Fibroblast of skin of left biceps (primary cell): ENCODE measurements at regions not wholly inside any gene's neighbourhood (a gene's known extent, or its start where the extent isn't known, plus 50 kb on each side); places are given as distances from the start of the nearest gene placed in this dataset.
"Not testable (repeated sequence)": the region's sequence is repeated elsewhere in the genome, so short reads cannot be mapped to it uniquely, and the experiment has no call there.

ENCODE experiments used
- DNase-seq, 2 experiments: peaks; one replicate each; pipeline ENCODE4 v3.0.0-alpha.2; 2013; ENCODE audit warnings: low read depth in 2 of 2

DNA sequence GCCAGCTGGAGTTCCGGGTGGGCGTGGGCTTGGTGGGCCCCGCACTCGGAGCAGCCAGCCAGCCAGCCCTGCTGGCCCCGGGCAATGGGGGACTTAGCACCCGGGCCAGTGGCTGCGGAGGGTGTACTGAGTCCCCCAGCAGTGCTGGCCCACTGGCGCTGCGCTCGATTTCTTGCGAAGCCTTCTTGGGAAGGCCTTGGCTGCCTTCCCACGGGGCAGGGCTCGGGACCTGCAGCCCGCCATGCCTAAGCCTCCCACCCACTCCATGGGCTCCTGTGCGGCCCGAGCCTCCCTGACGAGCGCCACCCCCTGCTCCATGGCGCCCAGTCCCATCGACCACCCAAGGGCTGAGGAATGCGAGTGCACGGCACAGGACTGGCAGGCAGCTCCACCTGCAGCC lies 321.6 kb downstream of the SH2D4B start:
- not testable (repeated sequence) for DNase-seq

DNA sequence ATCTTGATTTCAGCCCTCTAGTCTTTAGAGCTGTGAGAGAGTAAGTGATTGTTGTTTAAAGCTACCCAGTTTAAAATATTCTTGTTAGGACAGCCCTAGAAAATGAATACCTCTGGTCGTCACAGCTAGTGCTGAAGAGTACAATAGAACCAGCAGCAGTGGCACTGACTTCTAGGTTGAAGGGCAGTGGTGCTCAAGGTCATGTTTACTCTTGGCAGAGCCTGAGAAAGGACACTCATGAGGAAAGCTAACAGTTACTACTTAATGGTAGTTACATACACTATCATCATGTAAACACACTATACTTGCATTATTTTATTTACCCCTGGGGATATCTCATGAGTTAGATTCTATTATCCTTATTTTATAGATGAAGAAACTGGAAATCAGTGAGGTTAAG lies 323.0 kb downstream of the SH2D4B start:
- no peak for DNase-seq

DNA sequence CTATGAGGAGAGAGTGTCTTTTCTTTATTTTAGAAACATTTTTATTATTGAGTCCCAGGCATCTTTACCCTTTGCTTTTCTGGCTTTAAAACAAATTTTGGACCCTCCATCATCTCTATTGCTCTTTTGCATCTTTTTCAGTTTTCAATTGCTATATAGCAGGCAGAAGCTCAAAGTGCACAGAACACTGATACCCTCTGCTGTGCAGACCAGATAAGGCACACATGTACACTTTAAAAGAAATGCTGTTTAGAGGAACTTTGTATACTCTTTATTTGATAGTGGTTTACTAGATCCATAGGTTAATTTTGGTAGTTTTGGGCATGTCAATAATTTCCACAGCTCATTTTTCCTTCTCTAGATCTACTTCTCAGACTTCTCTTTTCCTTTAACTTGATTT lies 324.2 kb downstream of the SH2D4B start:
- no peak for DNase-seq

DNA sequence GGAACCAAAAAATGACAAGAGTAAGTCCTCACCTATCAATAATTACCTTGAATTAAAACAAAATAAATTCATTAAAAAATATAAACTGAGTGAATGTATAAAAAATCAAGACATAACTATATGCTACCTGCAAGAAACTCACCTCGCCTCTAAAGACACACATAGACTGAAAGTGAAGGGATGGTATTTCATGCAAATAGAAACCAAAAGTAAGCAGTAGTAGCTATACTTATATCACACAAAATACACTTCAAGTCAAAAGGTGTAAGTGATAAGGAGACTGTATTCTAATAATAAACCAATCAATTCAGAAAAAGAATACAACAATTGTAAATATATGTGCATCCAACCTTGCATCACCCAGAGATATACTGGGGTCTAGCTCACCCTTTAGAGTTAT lies 332.6 kb downstream of the SH2D4B start:
- no peak for DNase-seq

- no peak for DNase-seq
These were observed 333.4 kb downstream of the SH2D4B start for GRCh38 chr10:80871083-80871482.

DNA sequence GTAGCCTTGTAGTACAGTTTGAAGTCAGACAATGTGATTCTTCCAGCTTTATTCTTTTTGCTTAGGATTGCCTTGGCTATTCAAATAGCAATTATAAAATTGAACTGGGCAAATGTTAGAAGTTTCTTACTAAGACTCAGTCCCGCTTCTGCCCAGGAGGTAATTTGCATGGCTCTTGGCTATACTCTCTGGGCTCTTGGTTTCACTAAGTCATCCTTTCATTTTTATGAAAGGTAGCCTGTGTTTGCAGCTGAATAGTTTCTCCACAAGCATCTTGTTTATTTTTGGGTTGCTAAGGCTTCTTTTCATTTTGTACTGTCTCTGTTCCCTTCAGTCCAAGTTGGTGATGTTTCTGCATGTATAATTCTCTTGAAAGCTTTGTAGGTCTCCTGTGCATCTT lies 340.6 kb downstream of the SH2D4B start:
- DNase-seq = no peak

GRCh38 chr10:80890146-80890545 lies 352.4 kb downstream of the SH2D4B start:
- no peak for DNase-seq

GRCh38 chr10:80893256-80893655 lies 355.6 kb downstream of the SH2D4B start:
- DNase-seq = no peak

GRCh38 chr10:80894311-80894791 lies 356.6 kb downstream of the SH2D4B start:
- no peak for DNase-seq

DNA sequence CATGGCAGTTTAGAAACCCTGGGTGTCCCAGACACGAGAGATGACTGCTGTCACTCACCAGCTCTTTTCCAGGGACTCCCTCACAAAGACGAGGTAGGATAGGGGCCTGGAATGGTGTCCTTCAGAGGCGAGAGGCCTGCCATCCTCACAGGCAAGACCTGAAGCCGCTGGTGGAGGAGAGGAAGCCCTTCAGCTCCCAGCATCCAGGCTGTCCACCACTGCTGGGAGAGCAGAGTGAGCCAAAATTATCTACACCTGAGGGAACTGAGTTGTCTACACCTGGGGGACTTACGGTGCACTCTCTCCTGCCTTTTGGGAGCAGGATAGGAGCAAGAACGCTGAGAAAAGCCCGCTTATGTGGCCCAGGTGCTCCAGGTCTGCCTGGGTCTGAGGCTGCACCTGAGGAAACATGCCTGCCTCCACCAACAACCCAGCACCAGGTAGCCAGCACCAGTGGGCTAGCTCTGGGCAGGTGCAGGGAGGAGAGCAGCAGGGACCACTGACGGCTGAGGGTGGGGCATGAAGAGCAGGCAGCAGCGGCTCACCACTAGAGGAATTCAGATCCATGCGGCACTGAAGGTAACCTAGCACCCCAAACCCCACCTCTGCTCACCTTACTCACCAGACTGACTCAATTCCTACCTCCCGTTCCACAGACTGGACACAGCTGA lies 357.2 kb downstream of the SH2D4B start:
- no peak for DNase-seq

GRCh38 chr10:80896076-80896475 lies 358.4 kb downstream of the SH2D4B start:
- DNase-seq = no peak

- no peak for DNase-seq
These were observed 359.3 kb downstream of the SH2D4B start for GRCh38 chr10:80896959-80897358.

DNA sequence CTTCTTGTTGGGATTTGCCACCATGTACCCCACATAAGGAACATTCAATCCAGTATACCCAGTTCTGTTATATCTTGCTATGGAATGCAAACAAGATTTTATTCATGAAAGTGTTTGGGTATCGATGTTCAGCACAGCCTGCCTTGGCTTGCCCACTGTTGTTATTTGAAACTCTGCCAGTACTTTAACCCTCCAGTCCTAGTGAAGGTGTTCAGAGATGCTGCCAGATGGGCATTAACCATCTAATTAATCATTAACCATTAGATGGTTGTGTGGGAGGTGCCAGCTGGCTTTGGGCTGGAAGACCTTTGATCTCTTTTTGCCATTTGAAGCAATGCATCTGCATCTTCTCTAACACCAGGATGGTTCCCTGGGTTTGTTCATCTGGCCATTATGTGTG lies 363.0 kb downstream of the SH2D4B start:
- DNase-seq = no peak

DNA sequence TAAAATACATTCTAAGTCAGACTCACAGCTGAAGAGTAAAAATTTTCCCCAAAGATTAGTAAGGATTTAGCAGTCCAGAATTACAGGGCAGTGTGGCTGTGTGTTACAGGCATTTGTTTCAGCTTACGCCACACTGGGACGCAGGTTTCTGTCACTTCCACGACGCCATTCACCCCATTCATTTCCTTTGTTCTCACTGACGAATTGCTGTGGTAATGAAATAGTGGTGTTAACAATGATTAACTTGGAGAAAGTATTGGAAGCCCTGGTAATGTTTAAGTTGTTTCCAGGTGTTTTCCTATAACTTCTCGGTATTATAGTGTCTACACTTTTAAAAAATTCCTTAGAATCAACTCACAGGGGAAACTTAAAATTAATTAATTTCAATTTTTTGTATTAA lies 370.9 kb downstream of the SH2D4B start:
- DNase-seq = no peak

- DNase-seq = no peak
These were observed 371.6 kb downstream of the SH2D4B start for GRCh38 chr10:80909254-80909653.

DNA sequence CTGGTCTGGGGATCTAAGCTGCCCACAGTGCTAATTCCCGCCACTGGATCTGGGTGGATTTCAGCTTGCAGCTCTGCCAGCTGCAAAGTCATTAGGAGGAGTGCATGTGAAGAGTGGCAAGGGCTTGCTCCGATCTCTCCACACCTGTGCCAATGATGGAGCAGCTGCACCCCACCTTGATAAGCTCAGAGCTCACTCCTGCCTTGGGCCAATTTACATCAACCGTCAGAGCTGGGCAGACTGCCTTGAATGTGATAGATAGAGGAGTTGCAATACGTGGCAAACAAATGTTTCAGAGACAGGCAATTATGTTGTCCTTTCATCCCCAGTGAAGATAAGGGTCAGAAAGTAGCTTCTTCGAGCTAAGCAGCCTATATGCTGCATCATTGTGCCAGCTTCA lies 379.9 kb downstream of the SH2D4B start:
- no peak for DNase-seq

DNA sequence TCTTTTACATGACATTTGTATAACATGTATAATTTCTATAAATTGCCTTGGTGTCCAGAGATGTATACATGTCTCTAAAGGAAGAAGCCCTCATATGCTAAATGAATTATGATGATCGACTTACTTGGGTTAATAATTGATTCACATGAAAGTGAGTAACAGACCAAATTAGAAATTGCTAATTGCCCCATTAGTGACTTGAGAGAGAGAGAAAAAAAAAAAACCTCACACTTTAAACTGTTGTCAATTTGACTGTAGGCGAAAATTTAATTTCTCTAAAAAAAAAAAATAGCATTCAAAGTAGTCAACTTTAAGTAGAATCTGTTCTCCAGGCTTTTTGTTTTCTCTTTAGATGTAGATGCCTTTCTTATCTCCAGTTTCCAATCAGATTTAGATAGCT lies 383.3 kb downstream of the SH2D4B start:
- DNase-seq = no peak

GRCh38 chr10:80924063-80924952 lies 386.6 kb downstream of the SH2D4B start:
- DNase-seq = peak; percentile 1 to 2

DNA sequence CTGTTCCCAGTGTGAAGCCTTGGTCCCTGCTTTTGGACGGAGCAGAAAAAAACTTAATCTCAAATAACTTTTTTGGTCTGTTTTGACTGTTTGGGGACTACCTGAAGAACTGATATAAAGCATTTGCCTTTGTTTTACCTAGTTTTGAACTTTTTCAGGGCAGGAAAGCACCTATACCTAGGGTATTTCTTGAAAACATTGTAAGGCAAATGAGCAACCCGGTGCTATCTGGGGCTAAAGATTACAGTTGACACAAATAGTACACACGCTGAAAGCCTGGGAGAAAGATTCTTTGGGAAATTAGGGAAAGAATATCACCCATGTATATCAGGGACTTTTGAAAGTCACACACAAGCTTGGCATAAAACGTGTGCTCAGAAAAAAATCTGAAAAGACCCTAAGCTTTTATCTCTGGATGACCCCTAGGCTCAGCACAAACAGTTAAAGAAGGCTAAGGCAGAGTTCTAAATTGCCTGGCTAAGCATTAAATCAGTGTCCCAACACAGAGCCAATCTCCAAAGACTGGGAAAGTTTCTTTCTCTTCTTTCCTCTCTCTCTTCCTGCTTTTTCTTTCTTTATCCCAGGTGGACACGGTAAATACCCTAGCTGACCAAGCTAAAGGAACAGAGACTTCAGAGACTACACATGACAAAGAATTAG lies 389.8 kb downstream of the SH2D4B start:
- no peak for DNase-seq

- DNase-seq = no peak
These were observed 401.2 kb downstream of the SH2D4B start for GRCh38 chr10:80938903-80939302.

- DNase-seq = no peak
These were observed 407.7 kb downstream of the SH2D4B start for GRCh38 chr10:80945264-80945880.

DNA sequence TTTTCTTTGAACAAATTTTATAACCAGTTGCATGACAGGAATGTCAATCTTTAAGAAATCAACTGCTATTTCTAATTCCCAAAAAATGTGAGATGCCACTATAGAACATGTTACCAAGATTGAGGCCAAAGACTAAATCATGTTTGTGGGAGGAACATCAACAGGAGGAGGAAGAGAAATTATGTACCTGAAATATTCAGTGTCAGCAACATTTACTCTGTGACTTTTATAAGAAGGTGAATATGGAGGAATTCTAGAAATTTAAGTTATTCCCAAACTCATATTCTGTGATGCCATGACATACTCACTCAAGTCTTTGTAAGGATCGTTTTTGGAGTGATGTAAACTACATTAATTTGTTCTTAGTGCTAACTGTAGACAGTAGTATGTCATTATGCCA lies 408.4 kb downstream of the SH2D4B start:
- no peak for DNase-seq
